HL-60/S4 treated with retinoic acid at 250 ng/mL for 4 days and 3 days (cell line): ENCODE measurements at regions not wholly inside any gene's neighbourhood (a gene's known extent, or its start where the extent isn't known, plus 50 kb on each side); places are given as distances from the start of the nearest gene placed in this dataset.
"Not testable (repeated sequence)": the region's sequence is repeated elsewhere in the genome, so short reads cannot be mapped to it uniquely, and the experiment has no call there.

Experiments used
- in situ Hi-C: fragments of 300-500 bp; cut with MboI; formaldehyde crosslinking; loops from 2 replicates; pipeline ENCODE4 v1.7.0; 2022; ENCODE audit warnings: low sequenced_read_pairs

DNA sequence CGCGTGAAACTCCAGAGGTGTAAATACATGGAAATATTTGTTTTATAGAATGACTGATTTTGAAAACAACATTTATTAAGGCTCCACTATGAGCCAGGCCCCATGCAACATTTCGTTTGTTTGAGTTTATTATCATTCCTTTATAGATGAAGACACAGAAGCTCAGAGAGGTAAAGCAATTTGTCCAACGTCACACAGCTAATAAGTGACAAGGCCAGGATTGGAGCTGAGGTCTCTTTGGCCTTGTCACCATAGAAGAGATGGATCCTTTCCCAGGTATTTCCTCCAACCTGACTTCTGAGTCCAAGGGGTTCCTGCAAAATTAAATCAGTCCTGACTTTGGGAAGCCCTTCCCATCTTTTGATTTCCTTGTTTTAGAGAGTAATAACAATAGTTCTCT, 98.0 kb downstream of the SYF2 start:
- in situ Hi-C loops: no loop called here

DNA sequence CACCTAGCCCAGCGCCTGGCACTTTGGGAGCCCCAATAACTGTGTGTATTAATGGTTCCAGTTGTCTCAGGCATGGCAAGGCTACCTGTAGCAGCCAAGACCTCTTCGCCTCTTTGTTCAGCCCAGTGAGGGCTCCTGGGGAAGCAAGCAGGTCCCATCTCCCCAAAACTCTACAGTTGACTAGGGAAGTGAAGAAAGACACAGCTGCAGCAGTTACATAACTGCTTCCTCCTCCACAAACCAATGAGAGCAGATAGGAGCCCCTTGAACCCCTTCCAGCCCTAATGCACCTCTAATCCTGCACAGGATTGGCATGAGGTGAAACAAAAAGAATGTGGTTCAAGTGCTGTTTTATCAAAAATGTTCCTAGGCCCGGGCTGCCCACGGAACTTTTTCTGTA, 100.5 kb downstream of the SYF2 start:
- in situ Hi-C loops: no loop called here

DNA sequence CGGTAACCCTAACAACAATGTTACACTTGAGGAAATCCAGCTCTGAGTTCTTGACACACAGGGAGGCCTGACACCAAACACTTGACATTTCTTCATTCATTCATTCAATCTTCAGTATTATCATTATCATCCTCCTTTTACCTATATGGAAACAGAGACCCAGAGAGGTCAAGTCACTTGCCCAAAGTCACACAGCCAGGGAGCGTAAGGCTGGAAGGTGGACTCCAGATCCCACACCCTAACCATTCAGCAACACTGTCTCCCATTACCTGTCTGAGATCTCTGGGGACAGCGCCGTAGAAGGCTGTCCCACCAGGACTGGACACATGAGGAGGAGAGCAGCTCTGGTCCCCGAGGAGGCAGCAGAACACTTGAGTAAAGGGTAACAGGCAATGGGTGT, 101.4 kb downstream of the SYF2 start:
- in situ Hi-C loops: no loop called here

DNA sequence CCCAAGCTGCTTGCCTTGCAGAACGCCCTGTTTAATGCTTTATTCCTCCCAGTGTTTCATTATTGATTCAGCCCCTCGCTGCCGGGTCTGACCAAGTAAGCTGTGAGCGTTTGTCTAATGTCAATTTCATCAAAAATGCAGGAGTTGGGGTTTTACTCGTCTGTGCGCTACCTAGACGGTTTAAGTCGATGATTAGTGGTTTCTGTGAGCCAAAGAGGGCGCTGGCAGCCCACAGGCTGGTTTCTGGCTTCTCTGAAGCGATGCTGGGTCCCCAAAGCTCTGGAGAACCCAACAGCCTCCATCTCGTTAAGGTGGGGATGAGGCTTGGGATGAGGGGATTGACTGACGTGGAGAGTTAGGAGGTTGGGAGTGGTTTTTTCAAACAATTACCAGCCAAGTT, 102.9 kb downstream of the SYF2 start:
- in situ Hi-C loops: no loop called here

DNA sequence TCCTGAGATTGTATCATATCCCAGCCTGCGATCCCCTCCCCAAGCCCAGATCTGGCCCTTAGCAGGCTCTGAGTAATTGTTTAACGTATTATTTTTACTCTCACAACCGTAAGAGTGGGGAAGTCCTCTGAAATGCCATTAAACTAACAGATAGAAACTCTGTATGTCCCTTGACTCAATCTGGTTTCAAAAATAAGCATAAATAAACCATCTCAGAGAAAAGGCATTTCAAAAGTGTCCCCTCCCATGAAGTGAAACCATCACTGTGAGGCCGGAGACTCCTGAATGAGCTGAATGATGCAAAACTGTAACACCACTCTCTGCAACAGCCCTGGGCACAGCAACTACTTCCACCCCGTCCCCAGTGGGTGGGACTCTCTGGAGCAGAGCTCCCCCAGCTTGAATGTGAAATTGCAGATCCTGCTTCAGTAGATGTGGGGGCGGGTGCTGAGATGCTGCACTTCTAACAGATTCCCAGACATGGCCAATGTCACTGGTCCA, 104.1 kb downstream of the SYF2 start:
- in situ Hi-C loops: no loop called here

DNA sequence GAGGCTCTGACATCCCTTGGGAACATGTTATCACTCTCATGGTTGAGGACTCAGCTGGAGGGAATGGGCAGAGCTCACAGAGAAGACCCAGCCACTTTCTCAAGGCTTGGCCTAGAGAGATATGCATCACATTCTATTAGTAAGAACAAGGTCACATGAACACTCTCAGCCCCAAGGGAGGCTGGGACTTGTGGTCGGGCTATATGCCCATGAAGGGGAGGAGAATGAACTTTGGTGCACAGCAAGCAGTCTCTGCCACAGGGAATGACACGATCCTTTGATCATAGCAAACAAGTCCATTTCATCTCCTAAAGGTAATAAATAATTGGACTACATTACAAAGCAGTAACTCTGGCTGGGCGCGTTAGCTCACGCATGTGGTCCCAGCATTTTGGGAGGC, 105.7 kb downstream of the SYF2 start:
- in situ Hi-C loops: no loop called here

DNA sequence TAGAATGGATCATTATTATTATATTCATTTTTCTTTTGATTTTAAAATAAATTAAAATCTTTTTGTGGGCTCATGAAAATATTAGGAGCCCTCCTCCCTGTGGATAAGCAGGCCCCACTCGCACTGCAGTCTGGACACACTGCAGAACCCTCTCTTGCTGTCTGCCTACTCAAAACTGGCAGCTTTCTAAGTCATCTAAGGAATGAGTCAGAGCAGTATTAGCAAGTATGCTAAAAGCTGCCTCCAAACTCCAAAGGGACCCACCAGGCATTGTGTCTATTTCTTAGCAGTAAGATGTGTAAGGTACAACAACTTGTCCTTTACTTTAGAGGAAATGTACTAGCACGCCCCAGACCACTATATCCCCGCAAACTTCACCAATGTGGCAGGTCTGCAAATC, 108.8 kb downstream of the SYF2 start:
- in situ Hi-C loops: no loop called here

DNA sequence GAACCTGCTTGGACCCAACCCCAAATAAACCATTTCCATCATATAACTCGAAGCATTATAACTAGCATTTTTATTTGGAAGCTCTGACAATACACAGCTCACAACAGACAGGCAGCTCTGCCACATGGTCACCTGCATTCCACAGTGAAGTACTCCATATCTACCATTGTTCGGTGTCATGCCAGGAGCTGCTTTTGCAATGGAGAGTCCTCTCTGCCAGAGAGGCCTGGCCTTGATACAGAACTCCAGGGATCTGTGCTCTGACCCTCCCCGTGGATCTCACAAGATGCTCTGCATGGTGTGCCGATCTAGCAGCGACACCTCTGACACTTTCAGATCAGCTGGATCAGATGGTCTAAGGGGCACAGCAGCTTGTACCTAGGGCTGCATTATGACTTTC, 109.6 kb downstream of the SYF2 start:
- in situ Hi-C loops: no loop called here

DNA sequence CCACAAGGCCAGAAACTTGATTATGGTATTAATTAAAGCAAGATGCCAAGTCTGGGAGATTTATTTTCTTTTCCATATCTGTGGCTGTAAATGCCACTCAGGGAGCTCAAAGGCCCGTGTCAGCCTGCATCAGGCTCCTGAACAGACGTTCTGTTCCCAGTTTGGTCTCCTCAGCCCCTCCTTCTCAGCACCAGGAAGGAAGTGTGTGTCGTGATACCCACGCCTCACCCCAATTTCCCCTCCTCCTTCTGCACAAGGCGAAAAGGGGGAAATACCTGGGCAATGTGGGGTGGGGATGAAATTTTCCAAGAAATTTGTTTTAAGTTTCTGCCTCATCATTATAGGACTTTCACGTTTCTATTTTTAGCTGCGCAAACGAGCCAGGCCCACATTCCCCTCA, 112.0 kb downstream of the SYF2 start:
- in situ Hi-C loops: no loop called here

DNA sequence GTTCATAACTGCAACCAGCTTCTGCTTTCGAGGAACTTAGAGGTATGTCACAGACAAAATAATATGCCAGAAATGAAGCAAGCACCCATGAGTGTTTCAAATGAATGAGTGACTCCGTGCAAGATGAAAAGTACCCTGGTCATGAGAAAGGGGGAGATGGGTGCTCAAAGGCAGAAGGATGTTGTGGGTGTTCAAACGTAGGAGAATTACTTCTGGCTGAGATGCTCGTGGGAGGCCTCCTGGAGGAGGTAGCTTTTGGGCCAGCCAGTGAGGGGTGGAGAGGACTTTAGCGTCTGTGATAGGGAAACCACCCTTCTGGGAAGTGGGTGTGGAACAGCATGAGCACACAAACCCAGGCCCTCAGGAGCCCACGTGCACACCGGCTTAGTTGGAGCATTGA, 113.8 kb downstream of the SYF2 start:
- in situ Hi-C loops: no loop called here

DNA sequence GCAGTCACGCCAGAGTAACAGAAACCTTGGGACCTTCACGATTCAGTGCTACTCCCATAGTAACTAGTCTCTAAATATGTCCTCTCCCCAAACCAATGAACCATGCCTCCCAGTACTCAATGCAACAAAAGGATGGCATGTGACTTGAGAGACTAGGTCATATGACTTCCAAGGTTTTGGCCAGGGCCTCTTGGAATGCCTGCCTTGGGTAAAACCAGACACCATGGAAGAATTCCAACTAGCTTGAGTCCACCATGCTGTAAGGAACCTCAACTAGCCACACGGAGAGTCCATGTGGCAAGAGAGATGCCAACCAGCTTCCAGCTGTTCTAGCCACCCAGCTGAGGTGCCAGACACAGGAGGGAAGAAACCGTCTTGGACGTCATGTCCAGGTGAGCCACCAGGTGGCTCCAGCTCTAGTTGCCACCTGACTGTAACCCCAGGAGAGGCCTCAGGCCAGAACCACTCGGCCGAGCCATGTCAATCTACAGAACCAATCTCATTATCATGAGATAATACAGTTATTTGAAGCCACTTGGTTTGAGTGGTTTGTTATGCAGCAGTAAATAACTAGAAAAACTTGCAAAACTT, 115.0 kb downstream of the SYF2 start:
- in situ Hi-C loops: no loop called here

DNA sequence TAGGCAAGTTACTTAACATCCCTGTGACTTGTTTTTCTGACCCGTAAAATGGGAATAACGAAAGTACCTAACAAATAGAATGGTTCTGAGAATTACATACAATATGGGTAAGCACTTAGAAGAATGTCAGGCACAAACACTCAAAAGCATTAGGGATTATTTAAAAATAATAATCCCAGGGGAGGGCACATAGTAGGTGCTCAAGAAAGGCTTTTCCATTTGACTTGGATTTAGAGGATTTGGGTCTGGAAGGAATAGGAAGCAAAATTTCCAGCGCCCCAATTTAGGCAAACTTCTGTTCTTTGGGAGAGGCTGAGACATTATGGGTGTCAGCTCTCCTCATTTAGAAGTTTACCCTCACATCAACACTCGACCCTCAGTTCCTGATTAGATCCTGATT, 115.5 kb downstream of the SYF2 start:
- in situ Hi-C loops: no loop called here

DNA sequence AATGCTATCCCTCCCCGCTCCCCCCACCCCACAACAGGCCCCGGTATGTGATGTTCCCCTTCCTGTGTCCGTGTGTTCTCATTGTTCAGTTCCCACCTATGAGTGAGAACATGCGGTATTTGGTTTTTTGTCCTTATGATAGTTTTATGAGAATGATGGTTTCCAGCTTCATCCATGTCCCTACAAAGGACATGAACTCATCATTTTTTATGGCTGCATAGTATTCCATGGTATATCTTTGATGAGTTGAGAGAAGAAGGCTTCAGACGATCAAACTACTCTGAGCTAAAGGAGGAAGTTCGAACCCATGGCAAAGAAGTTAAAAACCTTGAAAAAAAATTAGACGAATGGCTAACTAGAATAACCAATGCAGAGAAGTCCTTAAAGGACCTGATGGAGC, 116.2 kb downstream of the SYF2 start:
- in situ Hi-C loops: not testable (repeated sequence)

DNA sequence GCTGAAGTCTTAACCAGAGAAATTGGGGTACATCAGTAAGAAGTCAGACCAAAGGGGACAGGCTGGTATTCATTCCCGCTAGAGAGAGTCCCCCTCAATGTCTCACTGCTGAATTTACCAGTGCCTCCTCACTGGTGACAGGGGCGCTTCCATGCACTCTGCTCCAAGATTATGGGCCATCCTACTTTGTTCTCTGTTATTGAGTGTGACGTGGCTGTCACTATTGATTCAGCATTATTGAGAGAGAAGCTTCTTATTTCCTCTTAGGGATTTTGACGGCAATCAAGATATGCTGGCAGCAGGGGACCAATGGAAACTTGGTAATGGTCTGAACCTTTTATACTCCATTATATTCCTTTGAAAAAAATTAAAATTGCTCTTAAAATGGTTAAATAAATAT, 118.6 kb downstream of the SYF2 start:
- in situ Hi-C loops: no loop called here

DNA sequence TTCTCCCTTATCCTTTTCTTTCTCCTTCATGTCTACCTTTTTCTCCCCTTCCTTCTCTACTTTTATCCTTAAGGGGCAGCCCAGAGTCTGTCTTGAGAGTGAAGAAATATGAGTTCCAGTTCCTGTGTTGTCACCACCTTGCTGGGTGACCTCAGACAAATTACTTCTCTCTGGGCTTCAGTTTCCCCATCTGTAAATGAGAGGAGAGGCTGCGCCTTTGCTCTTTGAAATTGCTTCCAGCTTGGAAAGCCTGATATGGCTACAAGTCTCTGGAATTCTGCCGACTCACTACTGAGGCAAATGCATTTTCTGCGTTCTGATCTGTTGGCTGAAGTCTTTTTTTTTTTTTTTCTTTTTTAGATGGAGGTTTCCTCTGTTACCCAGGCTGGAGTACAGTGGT, 119.2 kb downstream of the SYF2 start:
- in situ Hi-C loops: no loop called here

DNA sequence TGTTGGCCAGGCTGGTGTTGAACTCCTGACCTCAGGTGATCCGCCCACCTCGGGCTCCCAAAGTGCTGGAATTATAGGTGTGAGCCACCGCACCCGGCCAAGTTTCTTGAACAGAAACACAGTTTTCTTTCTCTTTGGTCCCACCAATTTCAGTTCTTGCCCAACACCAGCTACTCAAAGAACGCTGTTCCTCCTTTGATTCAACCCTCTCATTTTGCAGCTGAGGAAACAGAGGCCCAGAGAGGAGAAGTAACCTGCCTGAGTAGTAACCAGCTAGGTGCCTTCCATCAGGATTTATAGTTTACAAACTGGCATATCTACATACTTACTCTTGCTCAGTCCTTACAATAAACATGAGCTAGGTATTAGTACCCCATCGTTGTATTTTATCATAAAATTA, 119.9 kb downstream of the SYF2 start:
- in situ Hi-C loops: no loop called here

DNA sequence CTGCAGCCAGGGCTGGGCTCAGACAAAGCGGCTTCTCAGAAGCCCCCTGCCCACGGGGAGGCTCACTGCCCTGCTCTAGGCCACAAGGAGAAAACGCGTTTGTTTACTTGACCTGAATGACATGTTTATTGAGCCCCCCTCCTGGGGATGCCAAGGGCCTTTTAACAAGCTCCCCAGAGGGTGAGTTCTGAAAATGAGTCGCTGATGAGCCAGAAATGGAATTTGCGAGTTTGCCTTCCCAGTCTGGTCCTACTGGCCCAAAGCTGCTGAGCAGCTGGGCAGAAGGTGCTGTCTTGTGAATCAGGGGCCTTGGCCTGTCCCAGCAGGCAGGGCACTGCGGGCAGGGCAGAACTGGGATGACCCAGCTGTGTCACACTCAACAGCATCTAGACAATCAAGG, 120.6 kb downstream of the SYF2 start:
- in situ Hi-C loops: no loop called here

DNA sequence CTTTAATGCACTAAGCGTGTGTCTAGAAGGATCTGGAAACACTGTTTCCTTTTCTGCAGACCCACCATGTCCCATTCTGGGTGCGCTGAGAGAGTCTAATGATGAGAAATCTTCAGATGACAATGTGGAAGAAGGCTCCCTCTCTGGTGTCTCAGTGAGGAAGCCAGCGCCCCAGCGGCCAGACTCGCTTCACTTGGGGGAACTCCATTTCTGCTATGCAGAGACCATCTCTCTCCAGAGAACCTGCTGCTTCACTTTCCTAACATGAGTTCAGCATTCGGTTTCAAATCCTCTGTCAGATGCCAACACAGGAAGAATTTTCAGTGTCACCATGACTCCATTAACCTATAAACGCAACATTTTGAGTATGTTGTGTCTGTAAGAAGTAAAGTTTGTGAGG, 121.8 kb downstream of the SYF2 start:
- in situ Hi-C loops: no loop called here

DNA sequence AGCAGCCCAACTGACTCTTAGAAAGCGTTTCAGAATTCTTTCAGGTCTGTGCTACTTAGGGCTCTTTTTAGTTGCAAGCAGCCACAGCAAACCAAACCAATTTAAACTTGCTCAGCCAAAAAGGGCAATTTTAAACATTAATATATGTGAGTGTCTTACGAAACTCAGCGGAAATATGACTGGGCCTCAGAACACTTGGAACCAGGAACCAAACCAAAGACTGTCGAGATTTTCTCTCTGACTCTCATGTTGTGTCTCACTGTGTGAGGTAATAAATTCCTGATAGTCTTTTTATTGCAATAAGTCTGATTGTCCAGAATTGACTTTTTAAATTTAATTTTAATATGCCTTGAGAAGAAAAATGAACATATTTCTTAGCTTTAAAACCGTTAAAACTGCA, 122.3 kb downstream of the SYF2 start:
- in situ Hi-C loops: no loop called here

DNA sequence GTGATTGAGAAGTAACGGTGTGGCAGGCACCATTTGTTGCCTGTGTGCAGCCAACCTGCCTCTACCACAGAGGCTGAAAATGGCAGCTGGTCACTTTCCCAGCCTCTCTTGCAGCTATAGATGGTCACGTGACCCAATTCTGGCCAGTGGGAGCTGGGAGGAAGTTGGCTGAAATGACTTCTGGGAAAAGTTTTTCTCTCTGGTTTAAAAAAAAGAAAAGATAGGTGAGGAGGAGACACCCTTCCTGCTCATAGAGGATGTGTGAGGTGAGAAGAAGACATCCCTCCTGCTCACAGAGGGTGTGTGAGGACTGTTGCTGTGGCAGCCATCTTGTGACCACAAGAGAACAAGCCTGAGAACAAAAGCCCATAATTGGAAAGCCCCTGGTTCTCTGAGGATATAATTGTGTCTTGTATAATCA, 122.8 kb downstream of the SYF2 start:
- in situ Hi-C loops: loop anchor here (10.0 kb wide), 2 partner anchors 175 to 255 kb away; partner anchors contain the start of gene RUNX3

DNA sequence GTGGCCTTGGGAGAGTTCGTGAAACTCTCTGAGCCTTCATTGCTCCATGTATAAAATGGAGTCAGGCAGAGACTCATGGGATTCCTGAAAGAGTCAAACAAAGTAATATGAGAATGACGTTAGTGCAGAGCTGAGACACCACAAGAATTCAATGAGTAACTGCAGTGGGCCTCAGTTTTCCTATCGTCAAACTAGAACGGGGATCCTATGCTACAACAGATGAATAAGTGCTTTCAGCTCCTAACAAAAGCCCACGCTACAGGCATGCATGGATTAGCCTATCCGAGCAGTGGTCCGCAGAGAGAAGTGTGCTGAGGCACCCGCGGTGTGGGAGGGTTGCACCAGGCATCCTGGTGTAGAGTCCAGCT, 124.7 kb downstream of the SYF2 start:
- in situ Hi-C loops: loop anchor here (10.0 kb wide), 2 partner anchors 173 to 253 kb away; partner anchors contain the start of gene RUNX3

DNA sequence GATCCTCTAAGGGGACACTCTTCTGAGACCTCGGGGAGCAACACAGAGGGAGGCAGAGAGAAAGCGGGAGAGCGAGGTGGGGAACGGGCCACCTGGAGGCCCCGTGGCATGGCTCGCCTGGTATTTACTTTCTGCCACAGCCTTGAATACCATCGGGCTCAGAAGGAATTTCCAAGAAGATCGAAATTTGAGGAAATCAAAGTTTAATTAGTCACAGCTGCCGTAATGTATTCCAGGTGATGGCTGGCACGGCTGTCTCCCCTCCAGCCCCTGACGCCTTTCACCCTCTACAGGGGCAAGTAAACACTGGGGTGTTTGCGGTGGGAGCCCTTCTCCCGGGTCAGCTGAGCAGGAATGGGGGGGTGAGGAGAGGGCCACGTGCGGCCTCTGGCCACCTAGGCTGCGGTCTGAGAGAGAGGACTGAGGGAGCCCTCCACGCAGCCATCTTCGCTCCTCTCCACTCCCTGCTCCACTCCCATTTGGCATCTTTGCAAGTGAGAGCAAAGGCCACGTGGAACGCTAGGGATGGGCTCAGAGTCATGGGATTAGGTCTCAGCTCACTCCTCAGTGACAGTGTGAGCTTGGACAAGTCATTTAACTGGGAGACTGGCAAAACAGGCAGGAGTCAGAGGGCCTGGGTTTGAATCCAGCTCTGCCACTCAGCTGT, 125.2 kb downstream of the SYF2 start:
- in situ Hi-C loops: loop anchor here (10.0 kb wide), 2 partner anchors 172 to 252 kb away; partner anchors contain the start of gene RUNX3

DNA sequence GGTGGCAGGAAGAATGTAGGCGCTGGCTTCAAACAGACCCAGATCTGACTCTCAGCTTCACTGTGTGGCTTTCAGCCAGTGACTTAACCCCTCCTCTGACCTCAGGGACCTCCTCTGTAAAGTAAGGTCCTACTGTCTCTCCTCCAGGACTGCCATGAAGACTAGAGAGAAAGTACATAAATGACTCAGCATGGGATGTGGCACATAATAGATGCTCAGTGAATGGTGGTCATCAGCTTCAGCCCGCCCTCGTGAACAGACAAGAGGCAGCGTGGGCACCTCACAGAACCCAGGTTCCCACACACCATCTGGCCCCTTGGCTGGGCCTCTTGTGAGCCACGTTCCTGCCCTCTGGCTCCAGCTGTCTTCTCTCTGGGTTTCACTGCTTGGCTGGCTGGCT, 126.0 kb downstream of the SYF2 start:
- in situ Hi-C loops: loop anchor here (10.0 kb wide), 2 partner anchors 172 to 252 kb away; partner anchors contain the start of gene RUNX3
